ENCODE measurements at regions not wholly inside any gene's neighbourhood (a gene's known extent, or its start where the extent isn't known, plus 50 kb on each side); places are given as distances from the start of the nearest gene placed in this dataset.

DNA sequence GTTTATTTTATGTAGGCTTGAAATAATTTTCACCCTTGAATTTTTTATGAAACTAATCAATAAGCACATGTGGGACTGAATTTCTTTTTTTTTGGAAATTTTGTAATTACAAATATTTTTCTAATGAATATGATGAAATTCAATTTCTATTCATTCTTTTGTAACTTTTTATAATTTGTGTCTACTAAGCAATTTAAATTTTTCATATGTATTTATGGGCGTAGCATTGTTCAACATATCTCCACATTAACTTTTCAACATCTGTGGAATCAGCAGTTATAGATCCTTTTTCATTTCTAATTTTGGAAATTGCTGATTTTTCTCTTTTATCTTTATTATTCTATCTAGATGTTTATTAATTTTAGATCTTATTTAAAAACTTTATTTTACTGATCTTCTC is 1320.3 kb downstream of the C4orf33 start:
- TF ChIP-seq ZFP3 (CRISPR knock-in tag; IDR thresholded peaks at IDR 0.05) = no peak
- TF ChIP-seq ZNF8 (CRISPR knock-in tag; IDR thresholded peaks at IDR 0.05) = no peak
- TF ChIP-seq ISL1 (CRISPR knock-in tag; IDR thresholded peaks at IDR 0.05) = no peak
- TF ChIP-seq ARNTL (CRISPR knock-in tag; IDR thresholded peaks at IDR 0.05; ENCODE audit: borderline replicate concordance, low read depth) = no peak
- no peak for TF ChIP-seq PPARA (CRISPR knock-in tag; IDR thresholded peaks at IDR 0.05; ENCODE audit: borderline replicate concordance)
- no peak for TF ChIP-seq ZFP30 (CRISPR knock-in tag; IDR thresholded peaks at IDR 0.05)
- TF ChIP-seq, protein P1, sequence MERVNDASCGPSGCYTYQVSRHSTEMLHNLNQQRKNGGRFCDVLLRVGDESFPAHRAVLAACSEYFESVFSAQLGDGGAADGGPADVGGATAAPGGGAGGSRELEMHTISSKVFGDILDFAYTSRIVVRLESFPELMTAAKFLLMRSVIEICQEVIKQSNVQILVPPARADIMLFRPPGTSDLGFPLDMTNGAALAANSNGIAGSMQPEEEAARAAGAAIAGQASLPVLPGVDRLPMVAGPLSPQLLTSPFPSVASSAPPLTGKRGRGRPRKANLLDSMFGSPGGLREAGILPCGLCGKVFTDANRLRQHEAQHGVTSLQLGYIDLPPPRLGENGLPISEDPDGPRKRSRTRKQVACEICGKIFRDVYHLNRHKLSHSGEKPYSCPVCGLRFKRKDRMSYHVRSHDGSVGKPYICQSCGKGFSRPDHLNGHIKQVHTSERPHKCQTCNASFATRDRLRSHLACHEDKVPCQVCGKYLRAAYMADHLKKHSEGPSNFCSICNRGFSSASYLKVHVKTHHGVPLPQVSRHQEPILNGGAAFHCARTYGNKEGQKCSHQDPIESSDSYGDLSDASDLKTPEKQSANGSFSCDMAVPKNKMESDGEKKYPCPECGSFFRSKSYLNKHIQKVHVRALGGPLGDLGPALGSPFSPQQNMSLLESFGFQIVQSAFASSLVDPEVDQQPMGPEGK (CRISPR knock-in tag; IDR thresholded peaks at IDR 0.05; ENCODE audit: borderline replicate concordance) = no peak
